H9 (cell line): ENCODE measurements at regions not wholly inside any gene's neighbourhood (a gene's known extent, or its start where the extent isn't known, plus 50 kb on each side); places are given as distances from the start of the nearest gene placed in this dataset.

Experiments used
- DNase-seq: peaks from one replicate; pipeline ENCODE4 v3.0.0-alpha.2; 2017
- H2AFZ ChIP-seq: one replicate; pipeline ENCODE4 v1.6.1; 2013; ENCODE audit warnings: mild to moderate bottlenecking, low read length, control low read depth, moderate library complexity
- H2AK5ac ChIP-seq: 2 replicates; pipeline ENCODE4 v1.6.1; 2013; ENCODE audit warnings: low read length, control low read depth, mixed read lengths; ENCODE audit not compliant: insufficient read length
- H2BK120ac ChIP-seq: one replicate; pipeline ENCODE4 v1.6.1; 2013; ENCODE audit warnings: low read depth, mild to moderate bottlenecking, low read length, control low read depth, inconsistent platforms; ENCODE audit not compliant: poor library complexity, severe bottlenecking
- H2BK12ac ChIP-seq: 2 replicates; pipeline ENCODE4 v1.6.1; 2013; ENCODE audit warnings: low read length, control low read depth, mixed read lengths, low read depth; ENCODE audit not compliant: insufficient read length
- H2BK15ac ChIP-seq: 2 replicates; pipeline ENCODE4 v1.6.1; 2013; ENCODE audit warnings: low read depth, low read length, control low read depth
- H2BK20ac ChIP-seq: one replicate; pipeline ENCODE4 v1.6.1; 2013; ENCODE audit warnings: low read depth, mild to moderate bottlenecking, low read length, control low read depth, inconsistent platforms; ENCODE audit not compliant: poor library complexity, severe bottlenecking
- H2BK5ac ChIP-seq: 2 replicates; pipeline ENCODE4 v1.6.1; 2013; ENCODE audit warnings: low read length, control low read depth, mixed read lengths; ENCODE audit not compliant: insufficient read length
- H3K14ac ChIP-seq: 2 replicates; pipeline ENCODE4 v1.6.1; 2013; ENCODE audit warnings: low read length, control low read depth; ENCODE audit not compliant: insufficient read depth
- H3K18ac ChIP-seq: 2 replicates; pipeline ENCODE4 v1.6.1; 2013; ENCODE audit warnings: low read depth, mild to moderate bottlenecking, mixed read lengths, low read length, control low read depth; ENCODE audit not compliant: insufficient read length
- H3K23ac ChIP-seq: 2 replicates; pipeline ENCODE4 v1.6.1; 2013; ENCODE audit warnings: low read length, control low read depth, mixed read lengths, low read depth; ENCODE audit not compliant: insufficient read length
- H3K23me2 ChIP-seq: 2 replicates; pipeline ENCODE4 v1.6.1; 2013; ENCODE audit warnings: low read depth, mild to moderate bottlenecking, mixed read lengths, low read length, control low read depth; ENCODE audit not compliant: insufficient read length, poor library complexity, severe bottlenecking
- H3K27ac ChIP-seq: 2 replicates; pipeline ENCODE4 v1.5.1; 2013; ENCODE audit warnings: low read length, control low read depth, mixed read lengths, low read depth; ENCODE audit not compliant: insufficient read length
- H3K27me3 ChIP-seq: 2 replicates; pipeline ENCODE4 v1.6.1; 2013; ENCODE audit warnings: low read length, control low read depth, inconsistent platforms; ENCODE audit not compliant: insufficient read depth
- H3K4ac ChIP-seq: 2 replicates; pipeline ENCODE4 v1.6.1; 2013; ENCODE audit warnings: low read depth, mild to moderate bottlenecking, control low read depth, inconsistent platforms, low read length, moderate library complexity
- H3K4me1 ChIP-seq: 2 replicates; pipeline ENCODE4 v1.6.1; 2013; ENCODE audit warnings: low read length, control low read depth, inconsistent platforms; ENCODE audit not compliant: insufficient read depth
- H3K4me2 ChIP-seq: 2 replicates; pipeline ENCODE4 v1.6.1; 2013; ENCODE audit warnings: low read length, control low read depth, mixed read lengths; ENCODE audit not compliant: insufficient read length, insufficient read depth
- H3K56ac ChIP-seq: 2 replicates; pipeline ENCODE4 v1.6.1; 2013; ENCODE audit warnings: low read depth, mild to moderate bottlenecking, mixed read lengths, low read length, control low read depth; ENCODE audit not compliant: insufficient read length
- H3K79me1 ChIP-seq: 2 replicates; pipeline ENCODE4 v1.6.1; 2013; ENCODE audit warnings: low read depth, mild to moderate bottlenecking, moderate library complexity, low read length, control low read depth, inconsistent platforms; ENCODE audit not compliant: insufficient read depth, poor library complexity, severe bottlenecking
- H3K79me2 ChIP-seq: 2 replicates; pipeline ENCODE4 v1.6.1; 2013; ENCODE audit warnings: low read length, control low read depth, inconsistent platforms; ENCODE audit not compliant: insufficient read depth
- H3K9ac ChIP-seq: 2 replicates; pipeline ENCODE4 v1.6.1; 2013; ENCODE audit warnings: low read length, control low read depth, mixed read lengths; ENCODE audit not compliant: insufficient read length; ENCODE audit errors: extremely low read depth
- H3K9me3 ChIP-seq: one replicate; pipeline ENCODE4 v1.6.1; 2013; ENCODE audit warnings: low read depth, low read length, inconsistent platforms; ENCODE audit not compliant: control insufficient read depth
- H3T11ph ChIP-seq: one replicate; pipeline ENCODE4 v1.6.1; 2013; ENCODE audit warnings: mild to moderate bottlenecking, low read length, control low read depth, inconsistent platforms
- H4K20me1 ChIP-seq: one replicate; pipeline ENCODE4 v1.6.1; 2013; ENCODE audit not compliant: control insufficient read depth, insufficient read length, insufficient read depth
- H4K5ac ChIP-seq: 2 replicates; pipeline ENCODE4 v1.6.1; 2013; ENCODE audit warnings: low read depth, mild to moderate bottlenecking, mixed read lengths, low read length, control low read depth; ENCODE audit not compliant: insufficient read length
- H4K8ac ChIP-seq: replicated peaks from 2 replicates; pipeline ENCODE4 v1.6.1; 2013; ENCODE audit warnings: low read length, control low read depth, mixed read lengths, low read depth; ENCODE audit not compliant: insufficient read length
- H4K91ac ChIP-seq: 2 replicates; pipeline ENCODE4 v1.6.1; 2013; ENCODE audit warnings: low read depth, mild to moderate bottlenecking, moderate library complexity, mixed read lengths, low read length, control low read depth; ENCODE audit not compliant: insufficient read length
- H3K27ac Mint-ChIP-seq, 3 experiments: 2 replicates in 2 of 3; 3 replicates in 1 of 3; pipeline ENCODE4 v1.8.0; 2020 to 2021; ENCODE audit warnings: mixed read lengths in 3 of 3, mild to moderate bottlenecking in 1 of 3, moderate library complexity in 1 of 3
- H3K27me3 Mint-ChIP-seq: 2 replicates; pipeline ENCODE4 v1.8.0; 2021; ENCODE audit warnings: low read depth, mild to moderate bottlenecking, moderate library complexity, mixed read lengths
- H3K36me3 Mint-ChIP-seq, 3 experiments: 2 replicates in 2 of 3; 3 replicates in 1 of 3; pipeline ENCODE4 v1.8.0; 2020 to 2021; ENCODE audit warnings: low read depth in 3 of 3, mixed read lengths in 3 of 3; ENCODE audit not compliant: insufficient read depth in 1 of 3
- H3K4me1 Mint-ChIP-seq, 2 experiments: 2 replicates each; pipeline ENCODE4 v1.8.0; 2020; ENCODE audit warnings: mixed read lengths in 2 of 2
- H3K4me3 Mint-ChIP-seq, 2 experiments: 2 replicates in 1 of 2; 3 replicates in 1 of 2; pipeline ENCODE4 v1.8.0; 2020 to 2021; ENCODE audit warnings: mild to moderate bottlenecking in 2 of 2, mixed read lengths in 2 of 2, moderate library complexity in 1 of 2
- H3K9me3 Mint-ChIP-seq, 2 experiments: 2 replicates in 1 of 2; 3 replicates in 1 of 2; pipeline ENCODE4 v1.8.0; 2020; ENCODE audit warnings: mild to moderate bottlenecking in 2 of 2, mixed read lengths in 2 of 2, moderate library complexity in 1 of 2
- CTCF ChIP-seq: fragments of 200-600 bp; sonication (generic); conservative IDR thresholded peaks from 3 replicates; pipeline ENCODE4 v1.8.0; 2021; ENCODE audit warnings: antibody characterized with exemption, mild to moderate bottlenecking
- WGBS: extraction: QIAGEN DNeasy Blood & Tissue Kit; methylation state at CpG from one replicate; pipeline ENCODE4 v1.1.7; 2013; ENCODE audit warnings: missing lambda C conversion rate, low lambda C conversion rate, mixed read lengths; ENCODE audit not compliant: insufficient read length; ENCODE audit errors: extremely low coverage; 5-methylcytosine and 5-hydroxymethylcytosine counted together

GRCh38 chr4:129788486-129788885 is 692.5 kb downstream of the C4orf33 start:
- H3K9ac ChIP-seq: no peak overlapping the region
- H3K27ac Mint-ChIP-seq: no peak overlapping the region; a peak in 1 of 7 replicates
- H3T11ph ChIP-seq: no peak overlapping the region
- DNase-seq: no peak
- no peak overlapping the region for H3K27ac ChIP-seq
- TF ChIP-seq CTCF: no peak
- H4K5ac ChIP-seq: no peak overlapping the region
- WGBS: no CpG with 5 or more reads among the region's 3 CpGs
- no peaks in the 10 kb centered on the region for H3K79me1 ChIP-seq
- H2BK120ac ChIP-seq: no peak overlapping the region
- H3K23ac ChIP-seq: no peak overlapping the region
- no peaks in the 10 kb centered on the region for H3K23me2 ChIP-seq
- H3K4me1 Mint-ChIP-seq: no peaks in the 10 kb centered on the region
- no peaks in the 10 kb centered on the region for H3K4me1 ChIP-seq
- no peak overlapping the region for H3K56ac ChIP-seq
- H2BK20ac ChIP-seq: no peak overlapping the region
- no peaks in the 10 kb centered on the region; the same call in 1 of the 2 replicates for H3K27me3 Mint-ChIP-seq
- no peak overlapping the region for H2BK15ac ChIP-seq
- H2BK12ac ChIP-seq: no peak overlapping the region
- no peak overlapping the region for H3K18ac ChIP-seq
- no peak overlapping the region for H3K14ac ChIP-seq
- no peak overlapping the region for H4K91ac ChIP-seq
- H3K9me3 ChIP-seq: no peaks in the 10 kb centered on the region
- no peak overlapping the region for H3K4me3 Mint-ChIP-seq
- H2AK5ac ChIP-seq: no peak overlapping the region
- H3K36me3 Mint-ChIP-seq: no peaks in the 10 kb centered on the region; a peak in 1 of 7 replicates
- H4K8ac ChIP-seq: no peak overlapping the region
- H3K4ac ChIP-seq: no peak overlapping the region
- no peak overlapping the region for H2BK5ac ChIP-seq
- H2AFZ ChIP-seq: no peak overlapping the region
- H3K27me3 ChIP-seq: no peaks in the 10 kb centered on the region
- H3K79me2 ChIP-seq: no peaks in the 10 kb centered on the region
- no peaks in the 10 kb centered on the region for H4K20me1 ChIP-seq
- H3K4me2 ChIP-seq: no peak overlapping the region
- no peaks in the 10 kb centered on the region for H3K9me3 Mint-ChIP-seq
